HepG2 (cell line): ENCODE measurements at regions not wholly inside any gene's neighbourhood (a gene's known extent, or its start where the extent isn't known, plus 50 kb on each side); places are given as distances from the start of the nearest gene placed in this dataset.

ENCODE experiments used
- DR1 ChIP-seq: sonication (generic); formaldehyde crosslinking; IDR thresholded peaks from 2 replicates; pipeline ENCODE4 v1.8.0; 2021; ENCODE audit warnings: mild to moderate bottlenecking, missing genetic modification reagents, inconsistent platforms
- ERF ChIP-seq: IDR thresholded peaks from 2 replicates; pipeline ENCODE4 v1.6.1; 2018; ENCODE audit warnings: missing biosample characterization, missing genetic modification reagents
- FOXP1 ChIP-seq, 2 experiments: fragments of 450-650 bp in 1 of 2; IDR thresholded peaks; 2 replicates each; pipeline ENCODE4 v1.6.1; 2017 to 2018; ENCODE audit warnings: antibody characterized with exemption in 1 of 2
- GABPB1 ChIP-seq: IDR thresholded peaks from 2 replicates; pipeline ENCODE4 v1.6.1; 2016; ENCODE audit warnings: mild to moderate bottlenecking, missing genetic modification reagents, moderate library complexity, missing compliant biosample characterization
- MATR3 ChIP-seq: sonication (generic); formaldehyde crosslinking; IDR thresholded peaks from 2 replicates; pipeline ENCODE4 v1.4.0; 2020; ENCODE audit warnings: missing genetic modification reagents
- MEIS1 ChIP-seq: sonication (generic); formaldehyde crosslinking; IDR thresholded peaks from 2 replicates; pipeline ENCODE4 v1.9.0; 2021; ENCODE audit warnings: mild to moderate bottlenecking, missing genetic modification reagents, moderate library complexity, borderline replicate concordance
- NR2C2 ChIP-seq: sonication (generic); formaldehyde crosslinking; IDR thresholded peaks from 2 replicates; pipeline ENCODE4 v1.4.0; 2020; ENCODE audit warnings: missing genetic modification reagents, mild to moderate bottlenecking, moderate library complexity, borderline replicate concordance
- PHF21A ChIP-seq: sonication (generic); formaldehyde crosslinking; IDR thresholded peaks from 2 replicates; pipeline ENCODE4 v1.5.0; 2020; ENCODE audit warnings: mild to moderate bottlenecking, missing genetic modification reagents
- RARA ChIP-seq: IDR thresholded peaks from 2 replicates; pipeline ENCODE4 v1.6.1; 2016; ENCODE audit warnings: missing genetic modification reagents, missing compliant biosample characterization
- RXRB ChIP-seq: IDR thresholded peaks from 2 replicates; pipeline ENCODE4 v1.6.1; 2016; ENCODE audit warnings: borderline replicate concordance, missing genetic modification reagents, missing compliant biosample characterization
- STAG1 ChIP-seq: sonication (generic); formaldehyde crosslinking; IDR thresholded peaks from 2 replicates; pipeline ENCODE4 v1.4.0; 2020; ENCODE audit warnings: missing genetic modification reagents
- YEATS4 ChIP-seq: sonication (generic); formaldehyde crosslinking; IDR thresholded peaks from 2 replicates; pipeline ENCODE4 v1.4.0; 2020; ENCODE audit warnings: missing genetic modification reagents, borderline replicate concordance
- ZFP82 ChIP-seq: sonication (generic); formaldehyde crosslinking; IDR thresholded peaks from 2 replicates; pipeline ENCODE4 v1.5.1; 2020; ENCODE audit warnings: mild to moderate bottlenecking, missing genetic modification reagents, borderline replicate concordance
- ZMYM4 ChIP-seq: sonication (generic); formaldehyde crosslinking; IDR thresholded peaks from 2 replicates; pipeline ENCODE4 v1.8.1; 2023; ENCODE audit warnings: mild to moderate bottlenecking, missing genetic modification reagents
- ZNF263 ChIP-seq: sonication (generic); formaldehyde crosslinking; IDR thresholded peaks from 2 replicates; pipeline ENCODE4 v1.4.0; 2020; ENCODE audit warnings: missing genetic modification reagents
- TF ChIP-seq, protein P1 (sequence below): sonication (generic); formaldehyde crosslinking; IDR thresholded peaks from 2 replicates; pipeline ENCODE4 v1.4.0; 2020; ENCODE audit warnings: missing genetic modification reagents
- TF ChIP-seq, protein P2 (sequence below): sonication (generic); formaldehyde crosslinking; IDR thresholded peaks from 2 replicates; pipeline ENCODE4 v1.4.0; 2020; ENCODE audit warnings: mild to moderate bottlenecking, missing genetic modification reagents, borderline replicate concordance

DNA sequence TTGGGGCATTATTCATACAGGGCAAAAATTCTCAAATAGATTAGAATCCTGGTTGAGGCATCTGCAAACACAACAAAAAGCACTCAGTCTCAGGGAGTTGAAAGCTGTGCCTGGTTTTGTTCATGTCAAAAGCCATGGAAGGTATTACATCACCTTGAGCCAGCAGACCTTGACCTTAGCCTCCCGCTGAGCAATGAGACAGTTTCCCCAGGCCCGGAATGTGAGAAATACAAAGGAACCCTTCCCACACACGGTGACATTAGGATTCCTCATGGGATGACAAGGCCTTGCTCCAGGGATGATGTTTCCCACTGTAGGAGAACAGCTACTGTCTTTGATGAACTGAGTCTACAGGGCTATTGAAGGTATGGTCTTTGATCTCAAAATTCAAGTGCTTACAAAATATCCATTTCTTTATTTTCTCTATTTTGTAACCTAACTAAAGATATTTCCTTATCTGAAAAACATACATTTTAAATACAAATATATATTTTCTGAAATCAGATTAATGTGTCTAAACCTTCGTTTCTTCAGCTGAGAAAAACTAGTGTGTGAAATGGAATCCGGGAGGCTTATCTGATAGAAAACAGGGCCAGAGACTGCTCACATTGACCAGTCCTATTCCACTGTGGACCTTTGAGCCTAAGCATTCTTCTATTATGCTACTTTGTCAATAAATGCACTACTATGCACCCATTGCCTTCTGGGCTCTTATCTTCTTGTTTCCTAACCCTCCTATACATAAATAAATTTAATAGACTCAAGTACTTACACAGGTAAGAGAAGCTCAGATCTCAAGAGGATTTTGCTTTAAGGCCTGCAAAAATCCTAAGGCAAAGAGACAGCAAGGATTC is 298.2 kb downstream of the KBTBD8 start (continued):
- TF ChIP-seq, protein P1, sequence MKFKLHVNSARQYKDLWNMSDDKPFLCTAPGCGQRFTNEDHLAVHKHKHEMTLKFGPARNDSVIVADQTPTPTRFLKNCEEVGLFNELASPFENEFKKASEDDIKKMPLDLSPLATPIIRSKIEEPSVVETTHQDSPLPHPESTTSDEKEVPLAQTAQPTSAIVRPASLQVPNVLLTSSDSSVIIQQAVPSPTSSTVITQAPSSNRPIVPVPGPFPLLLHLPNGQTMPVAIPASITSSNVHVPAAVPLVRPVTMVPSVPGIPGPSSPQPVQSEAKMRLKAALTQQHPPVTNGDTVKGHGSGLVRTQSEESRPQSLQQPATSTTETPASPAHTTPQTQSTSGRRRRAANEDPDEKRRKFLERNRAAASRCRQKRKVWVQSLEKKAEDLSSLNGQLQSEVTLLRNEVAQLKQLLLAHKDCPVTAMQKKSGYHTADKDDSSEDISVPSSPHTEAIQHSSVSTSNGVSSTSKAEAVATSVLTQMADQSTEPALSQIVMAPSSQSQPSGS (CRISPR knock-in tag): peak; percentile 93
- TF ChIP-seq ZNF263 (CRISPR knock-in tag) (0 out of 2 replicates have a peak, but pooled peaks have one; percentile 25), PHF21A (peak; percentile 87), MEIS1 (CRISPR knock-in tag) (peak; percentile 86; the same call in 1 of the 2 replicates), YEATS4 (CRISPR knock-in tag) (peak; percentile 46; the same call in 1 of the 2 replicates), GABPB1 (CRISPR knock-in tag) (peak; percentile 28; the same call in 1 of the 2 replicates), RARA (CRISPR knock-in tag) (peak; percentile 96), DR1 (no peak), ZMYM4 (CRISPR knock-in tag) (peak; percentile 87), NR2C2 (CRISPR knock-in tag) (peak; percentile 85), MATR3 (CRISPR knock-in tag) (no peak), FOXP1 (IDR thresholded peaks at IDR 0.05) (no peak), FOXP1 (CRISPR knock-in tag; IDR thresholded peaks at IDR 0.05) (peak; percentile 78; the same call in 1 of the 2 replicates), ZFP82 (CRISPR knock-in tag) (no peak), ERF (CRISPR knock-in tag) (peak; percentile 82; the same call in 1 of the 2 replicates), STAG1 (CRISPR knock-in tag) (0 out of 2 replicates have a peak, but pooled peaks have one; percentile 8), RXRB (CRISPR knock-in tag) (peak; percentile 97)
- TF ChIP-seq, protein P2, sequence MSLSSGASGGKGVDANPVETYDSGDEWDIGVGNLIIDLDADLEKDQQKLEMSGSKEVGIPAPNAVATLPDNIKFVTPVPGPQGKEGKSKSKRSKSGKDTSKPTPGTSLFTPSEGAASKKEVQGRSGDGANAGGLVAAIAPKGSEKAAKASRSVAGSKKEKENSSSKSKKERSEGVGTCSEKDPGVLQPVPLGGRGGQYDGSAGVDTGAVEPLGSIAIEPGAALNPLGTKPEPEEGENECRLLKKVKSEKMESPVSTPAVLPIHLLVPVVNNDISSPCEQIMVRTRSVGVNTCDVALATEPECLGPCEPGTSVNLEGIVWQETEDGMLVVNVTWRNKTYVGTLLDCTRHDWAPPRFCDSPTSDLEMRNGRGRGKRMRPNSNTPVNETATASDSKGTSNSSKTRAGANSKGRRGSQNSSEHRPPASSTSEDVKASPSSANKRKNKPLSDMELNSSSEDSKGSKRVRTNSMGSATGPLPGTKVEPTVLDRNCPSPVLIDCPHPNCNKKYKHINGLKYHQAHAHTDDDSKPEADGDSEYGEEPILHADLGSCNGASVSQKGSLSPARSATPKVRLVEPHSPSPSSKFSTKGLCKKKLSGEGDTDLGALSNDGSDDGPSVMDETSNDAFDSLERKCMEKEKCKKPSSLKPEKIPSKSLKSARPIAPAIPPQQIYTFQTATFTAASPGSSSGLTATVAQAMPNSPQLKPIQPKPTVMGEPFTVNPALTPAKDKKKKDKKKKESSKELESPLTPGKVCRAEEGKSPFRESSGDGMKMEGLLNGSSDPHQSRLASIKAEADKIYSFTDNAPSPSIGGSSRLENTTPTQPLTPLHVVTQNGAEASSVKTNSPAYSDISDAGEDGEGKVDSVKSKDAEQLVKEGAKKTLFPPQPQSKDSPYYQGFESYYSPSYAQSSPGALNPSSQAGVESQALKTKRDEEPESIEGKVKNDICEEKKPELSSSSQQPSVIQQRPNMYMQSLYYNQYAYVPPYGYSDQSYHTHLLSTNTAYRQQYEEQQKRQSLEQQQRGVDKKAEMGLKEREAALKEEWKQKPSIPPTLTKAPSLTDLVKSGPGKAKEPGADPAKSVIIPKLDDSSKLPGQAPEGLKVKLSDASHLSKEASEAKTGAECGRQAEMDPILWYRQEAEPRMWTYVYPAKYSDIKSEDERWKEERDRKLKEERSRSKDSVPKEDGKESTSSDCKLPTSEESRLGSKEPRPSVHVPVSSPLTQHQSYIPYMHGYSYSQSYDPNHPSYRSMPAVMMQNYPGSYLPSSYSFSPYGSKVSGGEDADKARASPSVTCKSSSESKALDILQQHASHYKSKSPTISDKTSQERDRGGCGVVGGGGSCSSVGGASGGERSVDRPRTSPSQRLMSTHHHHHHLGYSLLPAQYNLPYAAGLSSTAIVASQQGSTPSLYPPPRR: peak; percentile 76
